Epithelial cell of esophagus (primary cell): ENCODE measurements at regions not wholly inside any gene's neighbourhood (a gene's known extent, or its start where the extent isn't known, plus 50 kb on each side); places are given as distances from the start of the nearest gene placed in this dataset.

Experiments used
- DNase-seq: peaks from one replicate; pipeline ENCODE4 v3.0.0; 2010; ENCODE audit warnings: low read depth
- H3K4me3 ChIP-seq: 2 replicates; pipeline ENCODE4 v1.5.1; 2011; ENCODE audit warnings: mild to moderate bottlenecking, low read length, control low read depth
- TF ChIP-seq, protein P1 (sequence below): IDR thresholded peaks from 2 replicates; pipeline ENCODE4 v1.5.1; 2011; ENCODE audit warnings: low read depth, mild to moderate bottlenecking, low read length, control low read depth, inconsistent platforms; ENCODE audit not compliant: insufficient read depth; ENCODE audit errors: missing control alignments

DNA sequence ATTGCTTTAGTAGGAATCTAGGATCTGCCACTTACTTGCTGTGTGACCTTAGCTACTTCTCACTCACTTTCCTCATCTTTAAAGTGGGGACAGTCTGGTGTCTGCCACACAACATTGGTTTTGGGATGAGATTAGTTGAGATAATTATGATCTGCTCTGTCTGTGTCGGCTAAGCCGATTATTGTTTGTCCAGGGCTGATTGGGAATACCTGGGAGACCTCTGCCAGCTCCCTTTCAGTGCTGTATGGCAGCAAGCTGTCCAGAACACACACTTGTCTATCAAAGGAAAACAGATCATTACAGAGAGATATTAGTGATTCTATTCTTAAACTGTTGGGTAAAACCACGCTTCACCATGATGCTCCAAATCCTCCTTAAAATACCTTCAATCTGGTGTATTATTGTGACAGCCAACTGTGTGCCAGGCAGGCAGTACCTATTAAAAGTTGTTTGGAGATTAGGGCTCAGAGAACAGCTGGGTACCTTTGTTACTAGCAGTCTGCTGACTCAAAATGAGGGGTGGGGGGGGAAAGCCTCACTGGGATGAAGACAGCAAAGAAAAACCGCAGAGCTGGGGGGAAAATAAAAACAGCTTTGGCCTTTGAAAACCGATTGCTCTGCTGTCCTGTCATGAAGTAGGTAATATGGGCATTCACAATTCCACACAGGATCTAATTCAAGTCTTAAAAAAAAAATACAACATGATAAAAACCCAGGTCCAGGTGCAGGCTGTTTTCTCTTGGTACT, 458.4 kb upstream of the C9orf72 start:
- TF ChIP-seq, protein P1, sequence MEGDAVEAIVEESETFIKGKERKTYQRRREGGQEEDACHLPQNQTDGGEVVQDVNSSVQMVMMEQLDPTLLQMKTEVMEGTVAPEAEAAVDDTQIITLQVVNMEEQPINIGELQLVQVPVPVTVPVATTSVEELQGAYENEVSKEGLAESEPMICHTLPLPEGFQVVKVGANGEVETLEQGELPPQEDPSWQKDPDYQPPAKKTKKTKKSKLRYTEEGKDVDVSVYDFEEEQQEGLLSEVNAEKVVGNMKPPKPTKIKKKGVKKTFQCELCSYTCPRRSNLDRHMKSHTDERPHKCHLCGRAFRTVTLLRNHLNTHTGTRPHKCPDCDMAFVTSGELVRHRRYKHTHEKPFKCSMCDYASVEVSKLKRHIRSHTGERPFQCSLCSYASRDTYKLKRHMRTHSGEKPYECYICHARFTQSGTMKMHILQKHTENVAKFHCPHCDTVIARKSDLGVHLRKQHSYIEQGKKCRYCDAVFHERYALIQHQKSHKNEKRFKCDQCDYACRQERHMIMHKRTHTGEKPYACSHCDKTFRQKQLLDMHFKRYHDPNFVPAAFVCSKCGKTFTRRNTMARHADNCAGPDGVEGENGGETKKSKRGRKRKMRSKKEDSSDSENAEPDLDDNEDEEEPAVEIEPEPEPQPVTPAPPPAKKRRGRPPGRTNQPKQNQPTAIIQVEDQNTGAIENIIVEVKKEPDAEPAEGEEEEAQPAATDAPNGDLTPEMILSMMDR, result no peak
- no peak overlapping the region for H3K4me3 ChIP-seq
- no peak for DNase-seq

DNA sequence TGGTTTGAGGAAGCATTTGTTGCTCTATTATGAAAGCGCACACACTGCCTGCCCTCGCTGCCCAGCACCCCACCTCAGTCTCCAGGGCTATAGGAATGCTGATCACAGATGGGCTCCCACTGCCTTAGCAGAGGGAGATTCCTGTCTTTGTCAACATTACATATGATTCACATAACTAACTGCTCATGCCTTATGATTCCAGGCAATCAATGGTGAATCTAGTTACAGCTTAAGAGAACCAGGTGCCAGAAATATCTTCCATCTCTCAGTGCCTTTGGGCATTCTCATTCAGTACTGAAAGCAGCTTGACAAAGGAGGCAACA, 458.9 kb upstream of the C9orf72 start:
- DNase-seq, result peak; percentile 19
- no peak overlapping the region for H3K4me3 ChIP-seq
- TF ChIP-seq, protein P1, result no peak

DNA sequence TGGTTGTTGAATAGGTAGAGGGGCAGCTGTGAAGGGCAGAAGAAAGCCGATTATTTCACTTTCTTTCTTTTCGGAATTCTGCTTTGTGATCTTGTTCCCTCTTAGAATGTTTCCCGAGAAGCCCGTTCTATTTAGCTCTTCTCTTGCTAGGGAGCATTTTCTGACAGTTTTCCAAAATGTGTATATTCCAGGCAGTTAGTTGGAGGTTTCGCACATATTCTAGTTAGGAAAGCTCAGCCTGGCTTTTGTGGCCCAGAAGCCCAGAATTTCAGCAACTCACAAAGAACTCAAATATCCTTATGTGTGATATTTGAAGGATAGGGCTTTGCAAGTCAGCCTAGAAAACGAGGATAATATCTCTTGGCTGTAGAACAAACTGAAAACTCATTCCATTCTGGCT, 461.0 kb upstream of the C9orf72 start:
- no peak for DNase-seq
- H3K4me3 ChIP-seq, result no peak overlapping the region
- TF ChIP-seq, protein P1, result no peak

DNA sequence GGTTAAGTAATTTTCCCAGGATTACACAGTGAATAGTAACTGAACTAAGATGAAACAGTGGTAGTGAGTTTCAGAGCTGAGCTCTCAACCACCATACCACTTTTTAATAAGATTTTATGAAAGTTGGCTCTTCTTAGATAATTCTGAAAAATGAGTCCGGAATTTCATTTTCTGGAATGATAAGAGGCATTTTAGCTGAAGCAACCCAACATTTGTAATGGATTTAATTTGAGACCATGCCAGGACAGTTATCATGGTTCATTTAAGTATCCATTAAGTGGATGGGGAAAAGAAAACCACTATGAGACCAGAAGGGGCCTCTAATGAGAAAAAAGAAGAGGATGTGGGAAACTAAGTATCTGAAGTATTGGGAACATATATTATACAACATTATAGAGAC, 464.7 kb upstream of the C9orf72 start:
- H3K4me3 ChIP-seq, result no peak overlapping the region
- DNase-seq, result no peak
- TF ChIP-seq, protein P1, result no peak

DNA sequence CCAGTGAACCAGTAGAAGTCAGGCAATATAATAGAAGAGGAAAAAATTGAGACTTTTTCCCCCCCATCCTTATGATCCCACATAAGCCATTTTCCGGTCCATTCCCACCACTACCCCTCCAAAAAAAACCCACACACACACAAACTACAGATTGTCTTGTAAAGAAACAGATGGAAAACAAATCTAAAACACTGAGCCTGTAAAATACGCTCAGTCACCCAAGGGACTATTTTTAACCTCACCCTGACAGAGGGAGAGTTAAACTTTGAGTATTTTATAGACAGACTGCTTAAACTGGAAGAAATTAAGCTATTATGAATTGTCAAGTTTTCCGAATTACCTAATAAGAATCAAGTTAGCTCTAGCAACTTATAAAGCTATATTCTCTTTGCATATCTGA, 471.8 kb upstream of the C9orf72 start:
- no peak for DNase-seq
- no peak overlapping the region for H3K4me3 ChIP-seq
- TF ChIP-seq, protein P1, result no peak

DNA sequence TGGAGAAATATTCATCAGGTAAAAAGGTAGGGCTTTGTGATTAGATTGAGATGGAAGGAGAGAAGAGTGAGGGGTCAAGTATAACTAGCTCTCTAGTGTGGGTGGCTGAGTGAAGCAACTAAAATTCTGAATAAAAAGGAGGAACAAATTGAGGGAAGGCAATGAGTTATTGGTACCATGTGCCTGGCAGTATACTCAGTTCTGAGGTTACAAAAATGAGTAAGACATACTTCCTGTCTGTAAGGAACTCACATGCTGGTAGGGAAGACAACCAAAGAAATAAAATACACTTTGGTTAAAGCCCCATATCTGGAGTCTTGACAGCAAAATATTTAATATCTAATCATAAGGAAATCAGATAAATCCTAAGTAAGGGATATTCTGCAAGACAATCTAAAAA, 476.8 kb upstream of the C9orf72 start:
- no peak overlapping the region for H3K4me3 ChIP-seq
- TF ChIP-seq, protein P1, result no peak
- DNase-seq, result no peak

DNA sequence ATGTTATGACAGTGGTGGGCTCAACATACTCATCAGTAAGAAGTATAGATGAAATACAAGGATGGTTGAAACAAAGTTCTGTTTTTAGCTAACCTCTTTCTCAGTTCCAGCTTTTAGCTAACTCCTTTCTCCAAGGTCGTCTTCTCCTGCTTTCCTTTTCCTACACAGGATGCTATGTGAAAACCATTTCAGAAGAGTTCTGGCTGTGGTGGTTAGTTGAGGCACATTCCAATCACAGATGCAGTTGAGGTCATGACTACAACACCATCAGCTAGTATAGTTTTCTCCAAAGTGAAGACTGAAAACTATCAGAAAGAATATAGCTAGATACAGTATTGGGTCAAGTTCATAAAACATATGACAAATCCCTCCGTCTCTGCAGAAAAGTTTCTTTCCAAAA, 477.7 kb upstream of the C9orf72 start:
- no peak overlapping the region for H3K4me3 ChIP-seq
- no peak for DNase-seq
- TF ChIP-seq, protein P1, result no peak
